Adrenal gland (tissue), 5 donors: ENCODE measurements at regions not wholly inside any gene's neighbourhood (a gene's known extent, or its start where the extent isn't known, plus 50 kb on each side); places are given as distances from the start of the nearest gene placed in this dataset.

Experiments used
- CTCF ChIP-seq, 6 experiments: fragments of 450-650 bp in 4 of 6; fragments of 200-600 bp in 2 of 6; sonication (generic) in 1 of 6; IDR thresholded peaks; 1 replicate in 5 of 6; 2 replicates in 1 of 6; pipeline versions ENCODE4 v1.5.1 to v1.8.0; 2016 to 2021; ENCODE audit warnings: antibody characterized with exemption in 6 of 6, mild to moderate bottlenecking in 2 of 6, moderate library complexity in 1 of 6
- POLR2A ChIP-seq, 2 donors: fragments of 450-650 bp; IDR thresholded peaks; one replicate each; pipeline ENCODE4 v1.6.1; 2017; ENCODE audit warnings: antibody characterized with exemption in 2 of 2, mild to moderate bottlenecking in 2 of 2, moderate library complexity in 1 of 2
- donor health status: DM: no; HTN: no; CAD: no.

GRCh38 chr14:26281280-26281998, 316.4 kb downstream of the NOVA1 start:
- TF ChIP-seq CTCF (IDR thresholded peaks at IDR 0.05) (no peak), POLR2A (IDR thresholded peaks at IDR 0.05) (no peak)
